Spleen (tissue), 4 donors: ENCODE measurements at regions not wholly inside any gene's neighbourhood (a gene's known extent, or its start where the extent isn't known, plus 50 kb on each side); places are given as distances from the start of the nearest gene placed in this dataset.

Source experiments
- small RNA-seq, 4 donors: library from RNA; depleted of rRNA; stranded (forward); fragments of <200 nt; gene quantifications; one replicate each; pipeline ENCODE3, GENCODE V24; 2016

Small RNA genes in the stretch of these regions (small RNA-seq; reads per million reads assigned to genes)
- gene RNA5SP431: 0 reads per million in 4 donors
